Right hindlimb (tissue), 1 donor: ENCODE measurements at regions not wholly inside any gene's neighbourhood (a gene's known extent, or its start where the extent isn't known, plus 50 kb on each side); places are given as distances from the start of the nearest gene placed in this dataset.

Experiments used
- DNase-seq: peaks from one replicate; pipeline ENCODE4 v3.0.0-alpha.2; 2018

DNA sequence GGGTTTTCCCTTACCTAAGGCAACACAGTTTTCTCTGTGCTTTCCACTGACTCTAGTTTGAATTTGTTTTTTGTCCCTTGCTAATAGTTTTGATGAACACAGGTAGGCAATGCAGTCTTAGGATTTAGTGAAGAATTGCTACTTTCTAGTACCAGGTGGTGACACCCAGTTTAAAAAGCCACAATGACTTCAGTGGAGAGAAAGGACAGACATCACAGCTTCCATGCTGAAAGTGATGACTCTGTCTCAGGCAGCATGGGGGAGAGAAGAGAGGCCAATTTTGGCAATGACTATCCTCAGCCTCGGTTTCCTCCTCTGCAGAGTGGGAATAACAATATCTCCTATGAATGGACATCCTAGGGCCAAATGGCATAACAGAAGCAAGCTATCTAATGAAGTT is 118.8 kb downstream of the AXIN2 start:
- no peak for DNase-seq

DNA sequence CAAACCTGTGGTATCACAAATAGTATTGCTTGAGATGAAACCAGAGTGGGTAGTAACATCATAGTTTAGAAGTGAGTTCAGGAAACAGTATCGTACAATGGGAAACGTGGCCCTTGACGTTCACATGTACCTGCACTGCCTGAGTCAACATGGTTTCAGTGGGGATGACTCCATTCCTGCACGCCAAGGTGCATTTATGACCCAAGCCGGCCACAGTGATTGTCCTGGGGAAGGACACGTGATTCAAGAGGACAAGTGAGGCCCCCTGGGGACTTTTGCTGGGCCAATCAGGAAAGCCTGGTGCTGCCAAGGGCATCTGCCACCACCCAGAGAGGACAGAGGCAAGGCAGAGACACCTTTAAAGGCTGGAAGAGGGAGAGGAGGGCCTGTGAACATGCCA is 119.2 kb downstream of the AXIN2 start:
- no peak for DNase-seq

DNA sequence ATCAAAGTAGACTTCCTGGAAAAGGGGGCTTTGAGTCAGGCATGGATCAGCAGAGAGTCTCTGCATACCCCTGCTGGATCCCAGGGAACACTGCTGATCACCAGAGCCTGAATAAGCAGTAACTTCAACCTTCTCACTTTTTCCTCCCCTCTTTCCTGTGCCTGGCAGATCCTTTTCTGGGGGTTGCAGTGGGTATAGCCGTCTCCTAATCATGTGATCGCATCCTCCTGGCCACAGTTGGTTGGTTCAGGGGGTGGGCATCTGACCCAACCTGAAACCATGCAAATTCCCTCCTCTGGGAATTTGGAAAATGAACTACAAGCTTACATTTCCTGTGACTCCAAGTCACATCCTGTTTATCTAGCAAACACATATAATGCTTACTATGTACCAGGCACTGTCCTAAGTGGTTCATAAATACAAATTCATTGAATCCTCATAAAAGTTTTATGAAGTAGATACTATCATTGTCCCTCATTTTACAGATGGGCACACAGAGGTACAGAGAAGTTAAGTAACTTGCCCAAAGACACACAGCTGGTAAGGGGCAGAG is 120.3 kb downstream of the AXIN2 start:
- no peak for DNase-seq

DNA sequence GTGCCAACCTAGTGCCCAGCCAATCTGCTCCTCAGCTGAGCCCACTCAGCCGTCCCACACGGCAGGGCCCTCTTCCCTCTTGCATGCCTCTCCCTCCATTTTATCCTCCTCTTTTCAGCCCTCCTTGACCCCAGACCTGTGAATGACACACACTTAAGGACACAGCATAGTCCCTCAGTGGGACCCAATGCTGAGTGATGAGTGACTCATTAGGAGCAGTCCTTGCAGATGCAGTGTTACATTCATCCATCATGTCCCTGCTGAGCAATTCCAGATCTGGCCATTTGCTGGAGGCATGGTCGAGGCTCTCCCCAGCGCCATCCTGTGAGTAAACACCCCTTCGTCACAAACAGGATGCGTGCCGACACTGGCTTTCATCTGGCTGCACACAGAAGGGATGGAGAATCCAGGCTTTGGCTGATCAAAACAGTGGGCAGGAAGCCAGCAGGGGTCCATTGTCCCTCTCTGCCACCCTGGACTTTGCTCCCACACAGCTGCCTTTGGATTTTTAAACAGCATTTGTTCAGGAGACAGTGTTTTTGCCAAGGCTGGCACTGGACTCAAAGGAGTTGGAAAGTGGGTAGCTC is 122.6 kb downstream of the AXIN2 start:
- DNase-seq, result no peak

DNA sequence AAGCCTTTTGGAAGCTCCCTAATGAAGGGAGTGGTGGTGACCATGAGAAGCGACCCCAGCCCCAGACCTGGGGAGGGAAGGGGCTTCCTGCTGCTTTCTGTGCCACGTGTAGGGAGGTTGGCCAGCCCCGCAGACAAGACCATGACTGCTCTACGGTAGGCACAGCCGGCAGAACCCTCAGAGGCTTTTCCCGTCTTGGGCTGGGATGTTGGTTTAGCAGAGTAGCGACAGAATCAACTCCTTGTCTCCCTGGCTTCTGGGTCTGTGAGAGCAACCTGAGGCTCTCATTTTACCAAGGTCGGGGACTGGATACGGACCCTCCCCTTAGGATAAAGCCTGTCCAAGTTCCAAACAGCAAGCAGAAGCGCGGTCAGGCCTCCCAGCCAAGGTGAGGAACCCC is 123.3 kb downstream of the AXIN2 start:
- DNase-seq, result no peak

DNA sequence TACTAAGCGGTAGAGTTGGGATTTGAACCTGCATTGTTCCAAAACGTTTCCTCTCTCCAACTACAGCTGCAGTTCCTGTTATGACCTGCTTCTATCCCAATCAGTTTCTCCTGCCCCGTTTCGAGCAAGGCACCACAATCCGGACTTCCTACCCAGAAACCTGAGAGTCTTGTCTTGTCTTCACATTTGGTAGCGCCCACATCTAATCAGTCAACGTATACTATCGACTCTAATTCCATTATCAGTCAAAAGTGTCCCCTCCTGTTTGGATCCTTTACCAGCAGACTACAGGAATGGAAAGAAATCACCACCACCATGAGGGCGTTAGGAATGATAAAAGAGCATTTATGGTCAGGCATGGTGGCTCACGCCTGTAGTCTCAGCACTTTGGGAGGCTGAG is 124.6 kb downstream of the AXIN2 start:
- no peak for DNase-seq

DNA sequence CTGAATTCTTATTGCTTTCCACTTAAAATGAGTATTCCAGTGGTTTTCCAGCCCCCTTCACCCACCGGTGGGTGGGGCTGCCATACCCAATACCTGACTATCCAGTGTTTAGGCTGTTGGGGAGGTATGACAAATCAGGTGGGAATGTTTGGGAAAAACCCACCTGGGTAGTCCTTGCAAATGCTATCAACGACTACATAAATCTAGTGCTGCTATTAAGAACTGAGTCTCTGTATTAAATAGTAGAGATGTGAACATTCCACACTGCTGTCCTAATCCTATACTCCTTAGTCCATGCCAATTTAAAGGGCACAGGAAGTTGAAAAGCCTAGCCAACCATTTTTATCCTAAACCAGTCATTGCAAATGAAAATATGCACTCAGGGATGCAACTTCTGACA is 126.6 kb downstream of the AXIN2 start:
- no peak for DNase-seq

DNA sequence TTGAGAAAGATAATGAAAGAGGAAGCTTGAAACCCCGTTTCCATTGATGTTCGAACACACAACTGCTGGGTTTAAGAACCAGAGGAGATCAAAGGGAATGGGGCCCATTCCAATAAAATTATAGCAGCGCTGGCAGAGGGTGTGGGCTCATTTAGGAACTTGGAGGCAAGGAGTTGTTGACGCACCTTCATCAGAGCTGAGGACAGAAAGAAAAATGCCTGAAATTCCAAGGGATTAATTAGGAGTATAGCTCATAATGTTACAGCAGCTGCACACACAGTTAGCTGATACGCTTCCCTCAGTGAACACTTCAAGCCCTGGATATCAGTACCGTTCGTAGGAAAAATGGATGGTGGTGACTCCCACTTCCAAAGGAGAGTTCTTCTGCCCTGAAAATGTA is 127.2 kb downstream of the AXIN2 start:
- DNase-seq, result no peak

DNA sequence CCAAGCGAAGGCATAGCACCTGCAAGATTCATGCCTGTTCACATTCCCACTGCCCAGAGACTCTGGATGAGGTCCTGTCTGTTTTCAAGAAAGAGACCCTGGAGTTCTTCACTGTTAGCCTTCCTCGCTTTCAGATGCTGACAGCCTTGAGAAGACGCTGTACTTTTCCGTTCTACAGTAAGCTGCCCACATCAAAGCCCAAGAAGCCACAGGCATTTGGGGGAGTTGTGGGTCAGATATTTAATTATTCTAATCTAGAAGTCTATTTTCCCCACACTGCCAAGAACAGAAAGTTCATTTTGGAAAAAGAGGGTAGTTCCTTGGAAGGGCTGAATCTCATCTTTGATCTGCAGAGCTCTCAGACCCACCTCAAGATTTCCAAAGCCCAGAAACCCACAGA is 127.9 kb downstream of the AXIN2 start:
- no peak for DNase-seq

DNA sequence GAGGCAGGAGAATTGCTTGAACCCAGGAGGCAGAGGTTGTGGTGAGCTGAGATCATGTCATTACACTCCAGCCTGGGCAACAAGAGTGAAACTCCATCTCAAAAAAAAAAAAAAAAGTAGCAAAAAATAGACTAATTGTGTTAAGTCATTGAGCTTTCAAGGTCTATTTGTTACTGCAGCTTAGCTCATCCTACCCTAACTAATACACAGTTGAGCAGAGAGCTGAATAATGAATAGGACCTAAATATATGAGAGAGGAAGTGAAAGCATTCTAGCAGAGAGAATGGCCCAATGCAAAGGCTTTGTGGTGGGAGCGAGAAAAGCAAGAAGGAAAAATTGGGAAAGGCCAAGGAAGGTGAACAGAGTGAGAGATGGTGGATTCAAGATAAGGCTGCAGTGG is 128.3 kb downstream of the AXIN2 start:
- DNase-seq, result no peak

DNA sequence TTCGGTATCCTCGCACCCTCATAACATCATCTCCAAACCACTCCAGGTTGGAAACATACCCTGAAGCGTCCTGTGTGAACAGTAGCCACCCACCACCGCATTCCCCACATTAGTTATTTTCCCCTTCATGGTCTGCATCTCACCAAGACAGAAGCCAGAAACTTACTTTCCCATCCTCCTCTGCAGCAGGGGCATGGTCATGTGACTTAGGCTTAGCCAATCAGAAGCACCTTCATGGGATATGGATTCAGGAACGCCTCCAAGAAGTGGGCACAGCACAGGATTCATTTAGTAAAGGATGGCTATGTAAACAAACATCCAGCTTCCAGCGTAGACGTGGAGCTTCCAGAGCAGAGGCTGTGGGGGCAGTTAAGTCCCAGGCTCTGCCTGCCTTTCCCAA is 130.3 kb downstream of the AXIN2 start:
- no peak for DNase-seq

DNA sequence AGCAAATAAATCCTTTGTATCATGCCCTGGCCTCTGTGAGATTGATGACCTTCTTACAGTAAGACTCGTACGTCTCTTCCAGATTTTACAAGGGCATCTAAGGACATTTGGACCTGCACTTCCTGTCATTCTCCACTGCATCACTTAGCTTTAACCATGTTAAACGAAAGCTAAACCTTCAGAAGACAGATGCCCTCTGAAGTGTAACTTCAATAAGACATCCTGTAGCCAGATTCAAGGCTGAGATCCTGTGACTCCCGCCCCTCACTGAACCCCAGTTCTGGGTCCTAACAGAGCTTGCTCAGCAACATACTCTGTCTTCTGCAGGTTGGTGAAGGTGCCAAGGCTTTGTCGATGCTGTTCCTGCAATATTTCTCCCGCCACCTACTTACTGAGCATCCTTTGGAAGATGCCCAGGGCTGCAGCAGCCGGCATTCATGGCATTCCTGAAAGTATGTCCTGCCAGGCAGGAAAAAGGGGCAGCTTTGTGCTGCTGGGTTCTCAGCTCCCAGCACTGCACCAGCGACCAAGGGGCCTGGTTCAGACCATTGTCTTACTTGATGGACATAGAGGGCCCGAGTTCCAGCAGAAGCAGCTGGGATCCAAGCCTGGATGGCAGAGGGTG is 131.1 kb downstream of the AXIN2 start:
- DNase-seq, result no peak

DNA sequence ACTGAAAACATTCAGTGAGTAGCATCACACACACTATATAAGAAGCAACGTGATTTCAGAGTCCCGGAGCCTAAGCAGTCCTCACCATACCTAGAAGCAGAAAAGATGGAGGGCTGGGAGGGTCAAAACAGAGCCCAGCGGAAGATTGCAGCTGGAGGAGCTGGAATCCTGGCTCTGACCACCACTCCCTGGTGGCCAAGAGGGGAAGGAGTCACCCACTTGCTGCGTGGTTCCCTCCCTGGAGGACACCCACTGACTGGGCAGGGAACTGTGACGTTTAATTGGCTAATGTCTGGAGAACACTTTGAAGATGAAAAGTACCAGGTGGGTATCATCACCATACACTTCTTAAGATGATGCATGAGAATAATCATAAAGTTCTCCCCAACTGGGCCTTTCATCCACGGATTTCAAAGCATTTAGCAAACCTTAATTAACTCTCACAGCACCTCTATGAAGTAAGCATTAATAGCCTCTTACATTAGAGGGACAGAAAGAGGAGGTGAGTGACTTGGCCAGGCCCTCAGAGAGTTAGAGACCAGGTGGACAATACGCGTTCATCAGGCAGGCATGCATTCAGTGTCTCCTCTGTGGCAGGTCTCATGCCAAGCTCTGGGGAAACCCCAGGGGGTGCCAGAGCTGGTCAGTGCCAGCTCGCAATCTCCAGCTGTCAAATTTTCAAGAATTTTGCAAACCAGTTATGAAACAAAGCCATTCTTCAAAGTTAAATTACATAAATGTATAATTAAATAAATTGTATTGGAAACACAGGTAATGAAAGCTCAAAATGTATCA is 137.9 kb downstream of the AXIN2 start:
- no peak for DNase-seq

DNA sequence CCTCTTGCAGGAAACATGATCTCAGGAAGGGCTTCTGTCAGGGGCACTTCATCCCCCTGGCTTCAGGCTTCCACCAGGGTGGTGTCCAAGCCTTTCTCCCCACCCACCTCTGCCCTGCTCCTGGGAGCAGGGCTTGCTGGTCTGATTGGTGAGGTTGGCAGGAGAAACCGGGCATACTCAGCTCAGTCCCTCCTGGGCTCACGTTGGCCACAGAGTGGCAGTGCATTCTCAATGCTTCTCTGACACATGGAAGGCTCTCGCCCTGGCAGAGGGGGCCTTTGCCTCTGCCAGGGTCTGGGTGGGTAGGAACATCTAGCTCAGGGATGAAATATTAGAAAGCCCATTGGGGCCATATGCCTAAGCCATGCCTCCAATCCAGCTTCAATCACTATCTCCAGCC is 142.8 kb downstream of the AXIN2 start:
- DNase-seq, result no peak

DNA sequence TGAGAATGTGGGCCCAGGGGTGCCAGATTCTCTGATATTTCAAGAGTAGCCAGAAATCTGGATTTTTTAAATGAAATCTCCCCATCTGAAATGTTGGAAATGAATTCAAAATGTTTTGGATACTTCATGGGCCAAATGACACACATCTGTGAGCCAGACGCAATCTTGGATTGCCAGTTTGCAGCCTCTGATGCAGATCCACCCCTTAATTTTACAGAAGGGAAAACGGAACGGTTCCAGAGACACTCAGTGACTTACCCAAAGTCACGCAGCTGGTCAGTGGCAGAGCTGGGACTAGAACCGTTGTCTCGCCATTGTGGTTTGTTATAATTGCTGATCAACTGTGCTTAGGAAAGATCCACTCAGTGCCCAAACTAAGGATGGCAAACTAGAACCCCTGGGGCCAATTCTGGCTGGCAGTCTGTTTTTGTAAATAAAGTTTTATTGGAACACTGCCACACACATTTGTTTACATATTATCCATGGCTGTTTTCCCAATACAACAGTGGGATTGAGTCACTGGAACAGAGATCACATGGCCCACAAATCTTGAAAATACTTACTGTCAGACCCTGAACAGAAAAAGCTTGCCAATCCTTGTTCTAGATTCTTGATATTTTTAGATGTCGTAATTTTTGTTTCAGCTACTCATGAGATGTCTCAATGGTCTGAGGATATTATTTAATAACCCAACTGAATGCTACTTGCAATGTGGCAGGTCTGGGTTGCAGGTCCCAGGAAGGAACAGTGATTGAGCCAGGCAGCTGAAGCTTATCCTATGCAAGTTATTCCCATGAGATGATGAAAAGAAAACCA is 143.8 kb downstream of the AXIN2 start:
- DNase-seq, result no peak

DNA sequence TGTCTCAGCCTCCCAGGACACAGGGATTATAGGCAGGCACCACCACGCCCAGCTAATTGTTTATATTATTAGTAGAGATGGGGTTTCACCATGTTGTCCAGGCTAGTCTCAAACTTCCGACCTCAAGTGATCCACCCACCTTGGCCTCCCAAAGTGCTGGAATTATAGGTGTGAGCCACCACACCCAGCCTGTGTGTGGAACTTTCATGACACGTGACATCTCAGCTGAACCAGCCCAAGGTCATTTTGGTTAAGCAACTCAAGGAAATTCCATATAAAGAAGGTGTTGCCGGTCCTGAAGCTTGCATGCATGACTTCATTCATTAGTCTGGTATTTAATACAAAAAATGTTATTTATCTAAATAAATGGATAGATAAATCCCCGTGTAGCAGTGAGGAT is 145.5 kb downstream of the AXIN2 start:
- DNase-seq, result no peak

DNA sequence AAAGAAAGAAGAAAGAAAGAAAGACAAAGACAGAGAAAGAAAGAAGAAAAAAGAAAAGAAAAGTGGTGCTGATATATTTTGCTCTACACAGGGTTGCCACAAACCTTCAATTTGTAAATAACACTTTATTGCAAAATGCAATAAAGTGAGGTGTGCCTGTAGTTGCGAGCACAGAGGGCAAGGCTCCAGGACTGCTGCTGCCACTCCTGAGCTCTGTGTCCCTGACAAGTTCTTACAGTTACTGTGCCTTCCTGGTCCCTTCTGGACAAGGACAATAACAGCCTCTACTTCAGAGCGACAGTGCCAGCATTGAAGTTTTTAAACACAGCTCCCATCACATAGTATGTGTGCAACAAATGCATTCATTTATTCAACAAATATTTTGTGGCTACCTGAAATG is 148.1 kb downstream of the AXIN2 start:
- no peak for DNase-seq

DNA sequence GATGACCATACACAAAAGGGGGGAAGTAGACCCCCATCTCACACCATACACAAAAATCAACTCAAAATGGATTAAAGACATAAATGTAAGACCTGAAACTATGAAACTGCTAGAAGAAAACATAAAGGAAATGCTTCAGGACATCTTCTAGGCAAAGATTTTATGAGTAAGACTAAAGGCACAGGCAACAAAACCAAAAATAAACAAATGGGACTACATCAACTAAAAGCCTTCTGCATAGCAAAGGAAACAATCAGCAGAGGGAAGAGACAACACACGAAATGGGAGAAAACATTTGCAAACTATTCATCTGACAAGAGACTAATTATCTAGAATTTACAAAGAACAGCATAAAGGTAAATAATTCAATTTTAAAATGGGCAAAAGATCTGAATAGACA is 152.1 kb downstream of the AXIN2 start:
- DNase-seq, result no peak

DNA sequence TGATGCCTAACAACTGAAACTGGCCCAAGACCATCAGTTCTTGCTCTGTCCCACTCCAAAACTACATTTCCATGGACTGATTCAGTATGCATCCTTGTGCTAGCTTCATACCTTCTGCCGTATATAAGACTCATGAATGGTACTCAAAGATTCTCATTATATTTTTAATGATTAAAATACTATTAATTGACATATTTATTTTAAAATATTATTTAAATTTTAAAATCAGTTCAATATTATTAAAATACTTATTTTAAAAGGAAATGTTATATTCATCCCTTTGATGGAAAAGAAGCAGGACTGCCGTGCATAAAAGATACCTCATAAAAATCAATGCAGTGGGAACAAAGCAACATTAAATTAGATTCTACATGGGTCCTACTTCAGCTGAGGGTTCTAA is 153.4 kb downstream of the AXIN2 start:
- no peak for DNase-seq

DNA sequence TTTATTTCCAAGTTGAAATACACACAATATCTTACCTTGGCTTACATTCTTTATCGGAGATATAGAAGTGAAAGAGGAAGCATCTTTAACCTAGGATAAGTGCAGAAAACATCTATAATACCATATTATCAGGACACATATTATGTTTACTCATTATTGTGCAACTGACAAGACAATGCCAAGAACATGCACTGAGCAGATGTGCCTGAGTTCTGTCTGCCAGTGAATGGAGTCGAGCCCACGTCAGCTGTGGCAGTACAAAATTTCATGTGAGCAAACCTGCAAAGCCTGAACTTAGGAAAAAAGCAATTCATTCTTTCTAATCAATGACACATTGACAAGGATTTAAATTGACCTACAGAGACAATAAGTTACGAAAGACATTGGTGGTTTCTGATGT is 154.4 kb downstream of the AXIN2 start:
- no peak for DNase-seq

DNA sequence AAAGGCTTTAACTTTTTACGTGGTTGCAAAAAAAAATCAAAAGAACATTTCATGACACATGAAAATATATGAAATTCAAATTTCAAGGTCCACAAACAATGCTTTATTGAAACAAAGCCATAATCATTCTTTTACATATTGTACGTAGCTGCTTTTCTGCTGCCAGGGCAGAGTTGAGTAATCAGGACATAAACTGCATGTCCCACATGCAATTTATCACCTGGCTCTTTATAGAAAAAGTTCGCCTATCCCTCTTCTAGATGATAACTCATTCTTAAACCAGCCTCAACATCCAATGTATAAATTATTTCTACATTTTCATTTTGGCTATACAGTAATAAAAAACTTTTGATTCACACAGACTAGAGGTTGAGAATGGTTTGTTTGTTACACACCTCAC is 154.9 kb downstream of the AXIN2 start:
- DNase-seq, result no peak

DNA sequence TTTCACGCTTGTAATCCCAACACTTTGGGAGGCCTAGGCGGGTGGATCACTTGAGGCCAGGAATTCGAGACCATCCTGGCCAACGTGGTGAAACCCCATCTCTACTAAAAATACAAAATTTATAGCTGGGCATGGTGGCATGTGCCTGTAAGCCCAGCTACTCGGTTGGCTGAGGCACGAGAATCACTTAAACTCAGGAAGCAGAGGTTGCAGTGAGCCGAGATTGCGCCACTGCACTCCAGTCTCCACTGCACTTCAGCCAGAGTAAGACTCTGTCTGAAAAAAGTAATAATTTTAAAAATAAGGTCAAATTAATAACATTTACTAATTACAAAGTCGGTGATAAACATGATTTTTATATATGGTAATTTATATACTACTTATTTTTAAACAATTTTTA is 155.9 kb downstream of the AXIN2 start:
- DNase-seq, result no peak

DNA sequence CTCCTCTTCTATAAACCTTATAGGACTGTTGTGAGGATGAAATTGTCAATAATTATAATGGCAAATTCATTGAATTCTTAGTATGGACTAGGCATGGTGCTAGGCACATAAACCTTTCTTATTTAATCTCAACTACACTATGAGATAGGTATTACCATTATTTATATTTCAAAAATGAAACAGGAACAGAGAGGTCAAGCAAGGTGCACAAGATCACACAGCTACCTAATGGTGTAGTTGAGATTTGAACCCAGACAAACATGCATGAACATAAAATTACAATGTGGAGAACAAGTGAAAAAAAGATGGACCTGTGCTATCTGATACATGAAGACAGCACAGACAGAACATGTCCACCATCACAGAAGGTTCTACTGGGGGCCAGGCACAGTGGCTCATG is 156.7 kb downstream of the AXIN2 start:
- no peak for DNase-seq
